ENCODE measurements at regions not wholly inside any gene's neighbourhood (a gene's known extent, or its start where the extent isn't known, plus 50 kb on each side); places are given as distances from the start of the nearest gene placed in this dataset.

DNA sequence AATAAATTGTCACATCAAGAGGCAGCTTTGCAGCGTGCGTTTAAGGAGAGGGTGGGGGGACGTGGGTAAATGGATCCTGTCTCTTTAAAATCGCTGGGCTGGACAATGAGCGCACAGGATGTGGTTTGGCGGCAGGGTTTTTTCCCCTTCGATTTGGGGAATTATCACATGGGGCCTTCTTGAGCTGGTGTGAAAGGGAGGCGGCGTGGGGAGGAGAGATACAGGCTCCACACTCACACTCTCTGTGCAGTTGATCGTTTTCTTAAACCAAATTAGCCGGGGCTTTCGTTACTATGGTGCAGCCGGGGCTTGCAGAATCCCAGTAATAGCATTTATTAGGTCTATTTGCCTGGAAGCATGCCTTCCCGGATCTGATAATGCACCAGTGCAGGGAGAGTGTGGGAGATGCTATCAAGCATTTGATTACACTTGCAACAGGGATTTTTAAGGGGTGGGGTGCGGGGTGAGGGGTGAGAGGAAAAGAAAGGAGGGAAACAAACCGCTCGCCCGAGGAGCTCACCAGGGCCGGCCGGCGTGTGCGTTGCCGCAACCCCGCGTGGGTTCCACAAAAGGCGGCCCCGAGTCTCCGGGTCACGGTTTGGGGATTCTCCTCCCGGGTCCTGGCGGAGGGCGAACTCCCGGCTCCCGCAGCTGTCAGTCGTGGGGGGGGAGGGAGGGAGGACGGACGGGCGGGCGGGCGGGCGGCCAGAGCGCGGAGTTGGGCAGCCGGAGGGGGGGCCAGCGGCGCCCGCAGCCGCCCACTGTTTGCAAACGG is 58.8 kb upstream of the GSE1 start:
- H3K36me3 ChIP-seq (ENCODE audit: insufficient read depth, low read length) = no peaks in the 10 kb centered on the region
- peaks cover 25% of the 10 kb centered on the region for H3K4me1 ChIP-seq (ENCODE audit: insufficient read depth, low read length, poor library complexity, severe bottlenecking)
- H3K27me3 ChIP-seq (ENCODE audit: insufficient read depth, low read length, poor library complexity, severe bottlenecking) = peaks cover 6% of the 10 kb centered on the region
- no peak for TF ChIP-seq EZH2phosphoT487 (IDR thresholded peaks at IDR 0.05; ENCODE audit: borderline replicate concordance)
- TF ChIP-seq, protein P1, sequence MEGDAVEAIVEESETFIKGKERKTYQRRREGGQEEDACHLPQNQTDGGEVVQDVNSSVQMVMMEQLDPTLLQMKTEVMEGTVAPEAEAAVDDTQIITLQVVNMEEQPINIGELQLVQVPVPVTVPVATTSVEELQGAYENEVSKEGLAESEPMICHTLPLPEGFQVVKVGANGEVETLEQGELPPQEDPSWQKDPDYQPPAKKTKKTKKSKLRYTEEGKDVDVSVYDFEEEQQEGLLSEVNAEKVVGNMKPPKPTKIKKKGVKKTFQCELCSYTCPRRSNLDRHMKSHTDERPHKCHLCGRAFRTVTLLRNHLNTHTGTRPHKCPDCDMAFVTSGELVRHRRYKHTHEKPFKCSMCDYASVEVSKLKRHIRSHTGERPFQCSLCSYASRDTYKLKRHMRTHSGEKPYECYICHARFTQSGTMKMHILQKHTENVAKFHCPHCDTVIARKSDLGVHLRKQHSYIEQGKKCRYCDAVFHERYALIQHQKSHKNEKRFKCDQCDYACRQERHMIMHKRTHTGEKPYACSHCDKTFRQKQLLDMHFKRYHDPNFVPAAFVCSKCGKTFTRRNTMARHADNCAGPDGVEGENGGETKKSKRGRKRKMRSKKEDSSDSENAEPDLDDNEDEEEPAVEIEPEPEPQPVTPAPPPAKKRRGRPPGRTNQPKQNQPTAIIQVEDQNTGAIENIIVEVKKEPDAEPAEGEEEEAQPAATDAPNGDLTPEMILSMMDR (conservative IDR thresholded peaks at IDR 0.05; ENCODE audit: low read length) = no peak
- no peaks in the 10 kb centered on the region for H3K9me2 ChIP-seq (replicated peaks; ENCODE audit: low read depth, low read length)
- H2AFZ ChIP-seq (ENCODE audit: low read length) = no peak overlapping the region
- peak overlapping the region; percentile 100 for H3K9ac ChIP-seq (ENCODE audit: low read depth, low read length, poor library complexity, severe bottlenecking)
- peaks cover 30% of the 10 kb centered on the region for H4K20me1 ChIP-seq (ENCODE audit: insufficient read depth, low read length, poor library complexity, severe bottlenecking)
- peak overlapping the region; percentile 98 for H3K4me3 ChIP-seq (ENCODE audit: low read length, poor library complexity, severe bottlenecking)
- H3K79me2 ChIP-seq (ENCODE audit: insufficient read depth, low read length) = peaks cover 53% of the 10 kb centered on the region
- peak overlapping the region; percentile 95 for H3K4me2 ChIP-seq (ENCODE audit: low read depth, low read length, poor library complexity, severe bottlenecking)
- no peaks in the 10 kb centered on the region for H3K9me3 ChIP-seq (ENCODE audit: insufficient read depth, low read depth, low read length)
- peaks cover 4% of the 10 kb centered on the region for H3F3A ChIP-seq (ENCODE audit: low read depth)

DNA sequence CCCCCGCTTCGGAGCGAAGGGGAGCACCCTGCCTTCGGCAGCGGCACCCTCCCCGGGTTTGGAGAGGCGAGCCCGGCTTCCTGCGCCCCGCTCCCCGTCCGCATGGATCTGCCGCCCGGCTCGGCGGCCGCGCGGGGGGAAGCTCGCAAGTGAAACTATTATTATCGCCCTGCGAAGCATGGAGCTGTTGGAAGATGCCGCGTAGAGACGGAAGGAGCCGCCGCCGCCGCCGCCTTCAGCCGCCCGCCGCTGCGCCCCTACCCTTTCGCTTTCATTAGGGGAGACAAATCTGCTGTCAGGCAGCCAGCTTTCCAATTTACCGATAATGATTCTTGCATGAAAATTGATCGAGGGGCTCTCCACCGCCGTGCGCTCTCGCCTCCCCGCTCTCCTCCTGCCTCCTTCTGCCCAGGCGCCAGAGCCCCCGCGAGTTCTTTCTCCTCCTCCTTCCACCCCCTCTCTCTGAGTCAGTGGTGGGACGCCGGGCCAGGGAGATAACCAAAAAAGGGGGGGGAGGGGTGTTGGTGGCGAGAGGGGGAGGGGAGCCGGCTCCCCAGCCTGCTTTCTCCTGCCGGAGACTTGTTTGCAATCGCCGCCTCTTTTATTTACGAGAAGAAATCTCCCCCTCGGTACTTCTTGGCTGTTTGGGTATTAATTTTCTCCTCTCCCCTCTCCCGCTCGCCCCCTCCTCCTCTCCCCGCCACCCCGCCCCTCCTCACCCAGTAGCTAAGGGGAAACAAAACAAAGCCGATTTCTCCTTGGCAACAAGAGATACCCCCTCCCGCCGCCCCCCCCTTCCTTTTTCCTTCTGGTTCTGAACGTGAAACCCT is 58.0 kb upstream of the GSE1 start:
- peaks cover 6% of the 10 kb centered on the region for H3K27me3 ChIP-seq (ENCODE audit: insufficient read depth, low read length, poor library complexity, severe bottlenecking)
- H2AFZ ChIP-seq (ENCODE audit: low read length) = no peak overlapping the region
- peaks cover 36% of the 10 kb centered on the region for H4K20me1 ChIP-seq (ENCODE audit: insufficient read depth, low read length, poor library complexity, severe bottlenecking)
- H3K36me3 ChIP-seq (ENCODE audit: insufficient read depth, low read length) = no peaks in the 10 kb centered on the region
- peak overlapping the region; percentile 98 for H3K4me3 ChIP-seq (ENCODE audit: low read length, poor library complexity, severe bottlenecking)
- H3K4me1 ChIP-seq (ENCODE audit: insufficient read depth, low read length, poor library complexity, severe bottlenecking) = peaks cover 30% of the 10 kb centered on the region
- no peaks in the 10 kb centered on the region for H3K9me3 ChIP-seq (ENCODE audit: insufficient read depth, low read depth, low read length)
- no peaks in the 10 kb centered on the region for H3K9me2 ChIP-seq (replicated peaks; ENCODE audit: low read depth, low read length)
- H3K9ac ChIP-seq (ENCODE audit: low read depth, low read length, poor library complexity, severe bottlenecking) = peak overlapping the region; percentile 100
- H3F3A ChIP-seq (ENCODE audit: low read depth) = peaks cover 4% of the 10 kb centered on the region
- TF ChIP-seq EZH2phosphoT487 (IDR thresholded peaks at IDR 0.05; ENCODE audit: borderline replicate concordance) = no peak
- TF ChIP-seq, protein P1 (conservative IDR thresholded peaks at IDR 0.05; ENCODE audit: low read length) = no peak
- H3K4me2 ChIP-seq (ENCODE audit: low read depth, low read length, poor library complexity, severe bottlenecking) = peak overlapping the region; percentile 95
- peaks cover 61% of the 10 kb centered on the region for H3K79me2 ChIP-seq (ENCODE audit: insufficient read depth, low read length)

DNA sequence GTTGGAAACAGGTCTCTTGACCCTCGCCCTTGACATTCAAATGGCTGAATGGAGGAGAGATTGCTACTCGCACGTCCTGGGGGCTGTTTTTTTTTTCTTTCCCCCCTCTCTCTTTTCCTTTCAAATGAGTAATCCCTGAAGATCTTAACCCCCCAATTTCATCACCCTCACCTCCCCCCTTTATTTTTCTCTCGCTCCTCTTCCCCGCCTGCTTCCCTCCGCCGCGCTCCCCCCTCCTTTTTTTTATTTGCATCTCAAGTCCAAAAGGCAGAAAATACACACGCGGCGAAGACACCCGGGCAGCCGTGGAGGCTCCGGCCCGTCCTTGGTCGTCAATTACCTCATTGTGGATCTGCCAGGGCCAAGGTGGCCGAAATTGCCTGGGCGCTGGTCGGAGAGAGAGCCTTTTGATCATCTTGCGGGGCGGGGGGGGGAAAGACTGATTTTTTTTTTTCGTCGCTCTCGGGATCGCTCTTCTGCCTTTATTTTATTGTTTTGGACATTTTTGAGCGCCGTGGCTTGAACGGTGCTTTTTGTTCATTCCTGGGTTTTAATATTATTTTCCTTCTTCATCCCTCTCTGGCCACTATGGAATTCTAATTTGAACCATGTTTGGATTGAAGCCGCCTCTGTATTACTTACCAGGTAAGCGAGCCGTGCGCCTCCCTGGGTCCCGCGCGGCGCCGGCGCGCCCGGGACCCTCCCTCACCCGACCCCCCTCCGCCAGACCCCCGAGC is 57.2 kb upstream of the GSE1 start:
- Histone ChIP-seq H2AFZ (ENCODE audit: low read length) (no peak overlapping the region), H3K9me3 (ENCODE audit: insufficient read depth, low read depth, low read length) (no peaks in the 10 kb centered on the region), H3K4me3 (ENCODE audit: low read length, poor library complexity, severe bottlenecking) (peak overlapping the region; percentile 98), H3K9ac (ENCODE audit: low read depth, low read length, poor library complexity, severe bottlenecking) (peak overlapping the region; percentile 100), H4K20me1 (ENCODE audit: insufficient read depth, low read length, poor library complexity, severe bottlenecking) (peaks cover 43% of the 10 kb centered on the region), H3K79me2 (ENCODE audit: insufficient read depth, low read length) (peaks cover 68% of the 10 kb centered on the region), H3F3A (ENCODE audit: low read depth) (peaks cover 4% of the 10 kb centered on the region), H3K27me3 (ENCODE audit: insufficient read depth, low read length, poor library complexity, severe bottlenecking) (peaks cover 6% of the 10 kb centered on the region), H3K4me1 (ENCODE audit: insufficient read depth, low read length, poor library complexity, severe bottlenecking) (peaks cover 30% of the 10 kb centered on the region), H3K36me3 (ENCODE audit: insufficient read depth, low read length) (no peaks in the 10 kb centered on the region), H3K4me2 (ENCODE audit: low read depth, low read length, poor library complexity, severe bottlenecking) (peak overlapping the region; percentile 95), H3K9me2 (replicated peaks; ENCODE audit: low read depth, low read length) (no peaks in the 10 kb centered on the region)
- TF ChIP-seq EZH2phosphoT487 (IDR thresholded peaks at IDR 0.05; ENCODE audit: borderline replicate concordance) = no peak
- TF ChIP-seq, protein P1 (conservative IDR thresholded peaks at IDR 0.05; ENCODE audit: low read length) = no peak

Measured in Loucy (cell line).